Endothelial cell of umbilical vein (primary cell): ENCODE measurements at regions not wholly inside any gene's neighbourhood (a gene's known extent, or its start where the extent isn't known, plus 50 kb on each side); places are given as distances from the start of the nearest gene placed in this dataset.

Source experiments
- JUN ChIP-seq: IDR thresholded peaks from 2 replicates; pipeline ENCODE4 v1.6.1; 2011; ENCODE audit warnings: borderline replicate concordance, low read depth; ENCODE audit not compliant: insufficient read length, insufficient read depth
- MYC ChIP-seq: IDR thresholded peaks from one replicate; pipeline ENCODE4 v1.6.1; 2011; ENCODE audit warnings: mild to moderate bottlenecking, low read depth, low read length
- POLR2A ChIP-seq: IDR thresholded peaks from 2 replicates; pipeline ENCODE4 v1.6.1; 2012; ENCODE audit warnings: low read depth, mild to moderate bottlenecking, control low read depth, low read length
- POLR2AphosphoS5 ChIP-seq: IDR thresholded peaks from 2 replicates; pipeline ENCODE4 v1.6.1; 2012; ENCODE audit warnings: low read depth, mild to moderate bottlenecking, control low read depth, low read length, moderate library complexity; ENCODE audit not compliant: insufficient read depth
- TF ChIP-seq, protein P1 (sequence below), 2 donors: IDR thresholded peaks; 1 replicate in 1 of 2; 2 replicates in 1 of 2; pipeline ENCODE4 v1.5.1; 2011; ENCODE audit warnings: low read length in 2 of 2, mild to moderate bottlenecking in 2 of 2, moderate library complexity in 2 of 2, control low read depth in 1 of 2, inconsistent platforms in 1 of 2, low read depth in 1 of 2; ENCODE audit not compliant: insufficient read depth in 1 of 2; ENCODE audit errors: extremely low read depth in 1 of 2
- TF ChIP-seq, protein P2 (sequence below): IDR thresholded peaks from 2 replicates; pipeline ENCODE4 v1.6.1; 2011; ENCODE audit not compliant: insufficient read depth, insufficient read length

DNA sequence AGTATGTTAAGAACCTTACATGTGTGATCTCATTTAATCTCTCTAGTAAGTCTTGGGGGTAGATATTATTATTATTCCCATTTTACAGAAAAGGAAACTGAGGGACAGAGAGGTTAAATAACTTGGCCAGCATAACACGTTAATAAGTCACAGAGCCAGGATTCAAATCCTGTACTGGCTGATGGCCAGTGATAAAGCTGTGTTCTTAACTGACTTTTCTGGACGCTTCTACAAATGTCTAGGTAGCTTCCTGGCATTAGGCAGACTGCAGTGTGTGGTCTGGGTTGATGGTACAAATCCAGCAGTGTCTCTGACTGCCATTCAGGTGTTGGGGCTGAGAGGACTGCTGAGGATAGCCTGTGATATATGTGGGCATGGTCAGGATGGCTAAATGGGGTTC, 125.8 kb upstream of the CXCL14 start:
- TF ChIP-seq, protein P1, sequence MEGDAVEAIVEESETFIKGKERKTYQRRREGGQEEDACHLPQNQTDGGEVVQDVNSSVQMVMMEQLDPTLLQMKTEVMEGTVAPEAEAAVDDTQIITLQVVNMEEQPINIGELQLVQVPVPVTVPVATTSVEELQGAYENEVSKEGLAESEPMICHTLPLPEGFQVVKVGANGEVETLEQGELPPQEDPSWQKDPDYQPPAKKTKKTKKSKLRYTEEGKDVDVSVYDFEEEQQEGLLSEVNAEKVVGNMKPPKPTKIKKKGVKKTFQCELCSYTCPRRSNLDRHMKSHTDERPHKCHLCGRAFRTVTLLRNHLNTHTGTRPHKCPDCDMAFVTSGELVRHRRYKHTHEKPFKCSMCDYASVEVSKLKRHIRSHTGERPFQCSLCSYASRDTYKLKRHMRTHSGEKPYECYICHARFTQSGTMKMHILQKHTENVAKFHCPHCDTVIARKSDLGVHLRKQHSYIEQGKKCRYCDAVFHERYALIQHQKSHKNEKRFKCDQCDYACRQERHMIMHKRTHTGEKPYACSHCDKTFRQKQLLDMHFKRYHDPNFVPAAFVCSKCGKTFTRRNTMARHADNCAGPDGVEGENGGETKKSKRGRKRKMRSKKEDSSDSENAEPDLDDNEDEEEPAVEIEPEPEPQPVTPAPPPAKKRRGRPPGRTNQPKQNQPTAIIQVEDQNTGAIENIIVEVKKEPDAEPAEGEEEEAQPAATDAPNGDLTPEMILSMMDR (IDR thresholded peaks at IDR 0.05; ENCODE audit: extremely low read depth in 1 of 2, insufficient read depth in 1 of 2, low read depth in 1 of 2, low read length in 2 of 2), result no peak
- no peak for TF ChIP-seq POLR2AphosphoS5
- TF ChIP-seq, protein P2, sequence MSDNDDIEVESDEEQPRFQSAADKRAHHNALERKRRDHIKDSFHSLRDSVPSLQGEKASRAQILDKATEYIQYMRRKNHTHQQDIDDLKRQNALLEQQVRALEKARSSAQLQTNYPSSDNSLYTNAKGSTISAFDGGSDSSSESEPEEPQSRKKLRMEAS, result no peak
- no peak for TF ChIP-seq POLR2A
- TF ChIP-seq MYC, result no peak
- TF ChIP-seq JUN, result no peak
